RWPE1 (cell line): ENCODE measurements at regions not wholly inside any gene's neighbourhood (a gene's known extent, or its start where the extent isn't known, plus 50 kb on each side); places are given as distances from the start of the nearest gene placed in this dataset.

Experiments used
- CTCF ChIA-PET: fragments of 350-600 bp; sonication (Branson Sonifier 250); formaldehyde crosslinking; extraction: SDS; loops from one replicate; lab custom pipeline; 2021; lab: Yijun Ruan, JAX
- POLR2A ChIA-PET: fragments of 400-600 bp; formaldehyde crosslinking; extraction: SDS; loops from one replicate; lab custom pipeline; 2020; ENCODE audit warnings: antibody characterized with exemption; ENCODE audit not compliant: low non-redundant PET; lab: Yijun Ruan, JAX
- DNase-seq: peaks from one replicate; pipeline ENCODE4 v3.0.0; 2012; ENCODE audit warnings: low spot score
- H3K27ac ChIP-seq: fragments of 450-650 bp; 2 replicates; pipeline ENCODE4 v1.5.1; 2017
- CTCF ChIP-seq: fragments of 450-650 bp; conservative IDR thresholded peaks from 2 replicates; pipeline ENCODE4 v1.5.1; 2017; ENCODE audit warnings: low read depth, mild to moderate bottlenecking

GRCh38 chr5:93267276-93267675 lies 313.7 kb downstream of the NR2F1-AS1 start:
- TF ChIP-seq CTCF, result no peak
- ChIA-PET POLR2A (no interaction called here), CTCF (no interaction called here)

GRCh38 chr5:93257616-93258015 lies 323.4 kb downstream of the NR2F1-AS1 start:
- TF ChIP-seq CTCF, result no peak
- CTCF ChIA-PET, result interaction anchor here (0.5 kb wide), 1 partner anchor 54 kb away, joined by 4 read pairs; no protein-coding TSS in a partner anchor
- H3K27ac ChIP-seq, result no peak overlapping the region
- no peak for DNase-seq
- POLR2A ChIA-PET, result no interaction called here

More at GRCh38 chr5:93267276-93267675, 313.7 kb downstream of the NR2F1-AS1 start:
- DNase-seq, result no peak
- no peak overlapping the region for H3K27ac ChIP-seq

GRCh38 chr5:93255796-93256195 lies 325.2 kb downstream of the NR2F1-AS1 start:
- no peak overlapping the region for H3K27ac ChIP-seq
- TF ChIP-seq CTCF, result no peak
- DNase-seq, result no peak
- ChIA-PET POLR2A (no interaction called here), CTCF (no interaction called here)

GRCh38 chr5:93252165-93252564 lies 328.9 kb downstream of the NR2F1-AS1 start:
- ChIA-PET CTCF (interaction anchor here (0.6 kb wide), 1 partner anchor 246 kb away, joined by 4 read pairs; no protein-coding TSS in a partner anchor), POLR2A (no interaction called here)
- no peak overlapping the region for H3K27ac ChIP-seq
- TF ChIP-seq CTCF, result no peak
- DNase-seq, result no peak

- TF ChIP-seq CTCF, result no peak
- ChIA-PET POLR2A (no interaction called here), CTCF (interaction anchor here (0.6 kb wide), 1 partner anchor 247 kb away, joined by 4 read pairs; no protein-coding TSS in a partner anchor)
- no peak overlapping the region for H3K27ac ChIP-seq
- DNase-seq, result no peak
Measured at GRCh38 chr5:93251347-93251746, 329.7 kb downstream of the NR2F1-AS1 start.

- CTCF ChIA-PET, result interaction anchor here (0.6 to 0.7 kb wide), 2 partner anchors 122 to 232 kb away, joined by 3 to 4 read pairs; no protein-coding TSS in a partner anchor
Measured at GRCh38 chr5:93250424-93250823, 330.6 kb downstream of the NR2F1-AS1 start.

More at GRCh38 chr5:93250424-93250823, 330.6 kb downstream of the NR2F1-AS1 start:
- TF ChIP-seq CTCF, result no peak
- H3K27ac ChIP-seq, result no peak overlapping the region
- no peak for DNase-seq
- POLR2A ChIA-PET, result no interaction called here
